SK-N-SH (cell line): ENCODE measurements at regions not wholly inside any gene's neighbourhood (a gene's known extent, or its start where the extent isn't known, plus 50 kb on each side); places are given as distances from the start of the nearest gene placed in this dataset.

ENCODE experiments used
- CTCF ChIA-PET: fragments of 300-600, 350-600 bp; formaldehyde crosslinking; extraction: SDS; loops from one replicate; lab custom pipeline; 2021; lab: Yijun Ruan, JAX
- POLR2A ChIA-PET: fragments of 350-600 bp; sonication (Branson Sonifier 250); formaldehyde crosslinking; extraction: SDS; loops from one replicate; lab custom pipeline; 2020; ENCODE audit warnings: antibody characterized with exemption, inconsistent platforms; lab: Yijun Ruan, JAX
- DNase-seq: peaks from one replicate; pipeline ENCODE4 v3.0.0; 2012
- H2AFZ ChIP-seq: fragments of 200-600 bp; sonication (generic); 2 replicates; pipeline ENCODE4 v1.8.1; 2016; ENCODE audit warnings: antibody characterized with exemption, mild to moderate bottlenecking, low read depth
- H3F3A ChIP-seq: fragments of 200-600 bp; sonication (generic); replicated peaks from 2 replicates; pipeline ENCODE3; 2016; ENCODE audit warnings: antibody characterized with exemption, mild to moderate bottlenecking; ENCODE audit not compliant: insufficient read depth
- H3K27ac ChIP-seq, 2 experiments: fragments of 200-500 bp in 1 of 2; fragments of 200-600 bp in 1 of 2; sonication (Bioruptor generic) in 1 of 2; sonication (generic), shearing (Covaris generic) in 1 of 2; 2 replicates each; pipeline versions ENCODE4 v1.5.1 to v1.6.1; 2014 to 2016; ENCODE audit warnings: low read depth in 2 of 2, inconsistent platforms in 1 of 2, low read length in 1 of 2, mild to moderate bottlenecking in 1 of 2, mixed read lengths in 1 of 2
- H3K27me3 ChIP-seq: fragments of 200-600 bp; sonication (generic), shearing (Covaris generic); 2 replicates; pipeline ENCODE4 v1.6.1; 2016; ENCODE audit warnings: mixed run types; ENCODE audit not compliant: insufficient read depth
- H3K36me3 ChIP-seq, 2 experiments: fragments of 200-500 bp in 1 of 2; fragments of 200-600 bp in 1 of 2; sonication (Bioruptor generic) in 1 of 2; sonication (generic) in 1 of 2; replicated peaks in 1 of 2; 2 replicates each; pipeline versions ENCODE3 to v1.5.1; 2014 to 2016; ENCODE audit warnings: low read length in 1 of 2, mild to moderate bottlenecking in 1 of 2; ENCODE audit not compliant: insufficient read depth in 2 of 2, control insufficient read depth in 1 of 2
- H3K4me1 ChIP-seq, 2 experiments: fragments of 200-500 bp in 1 of 2; fragments of 200-600 bp in 1 of 2; sonication (Bioruptor generic) in 1 of 2; sonication (generic), shearing (Covaris generic) in 1 of 2; 2 replicates each; pipeline versions ENCODE4 v1.5.1 to v1.6.1; 2014 to 2016; ENCODE audit warnings: low read depth in 1 of 2, low read length in 1 of 2, mixed run types in 1 of 2; ENCODE audit not compliant: insufficient read depth in 2 of 2, control insufficient read depth in 1 of 2
- H3K4me2 ChIP-seq: fragments of 200-600 bp; sonication (generic), shearing (Covaris generic); 2 replicates; pipeline ENCODE4 v1.6.1; 2017; ENCODE audit warnings: mixed run types
- H3K4me3 ChIP-seq, 2 experiments: fragments of 200-500 bp in 1 of 2; fragments of 200-600 bp in 1 of 2; sonication (Bioruptor generic) in 1 of 2; sonication (generic), shearing (Covaris generic) in 1 of 2; 2 replicates each; pipeline versions ENCODE4 v1.5.1 to v1.8.1; 2014 to 2016; ENCODE audit warnings: low read depth in 2 of 2, inconsistent platforms in 1 of 2, low read length in 1 of 2, mild to moderate bottlenecking in 1 of 2, mixed read lengths in 1 of 2, moderate library complexity in 1 of 2
- H3K79me2 ChIP-seq: fragments of 200-600 bp; sonication (generic); 2 replicates; pipeline ENCODE4 v1.8.1; 2017; ENCODE audit warnings: mild to moderate bottlenecking; ENCODE audit not compliant: insufficient read depth
- H3K9ac ChIP-seq: fragments of 200-600 bp; sonication (generic); 2 replicates; pipeline ENCODE4 v1.6.1; 2017; ENCODE audit warnings: mixed run types
- H3K9me2 ChIP-seq: fragments of 200-600 bp; sonication (generic); 2 replicates; pipeline ENCODE4 v1.6.1; 2017; ENCODE audit warnings: mixed run types
- H3K9me3 ChIP-seq: fragments of 200-600 bp; sonication (generic); 2 replicates; pipeline ENCODE4 v1.6.1; 2017; ENCODE audit warnings: mixed run types, mild to moderate bottlenecking, moderate library complexity
- H4K20me1 ChIP-seq: fragments of 200-600 bp; sonication (generic); 2 replicates; pipeline ENCODE4 v1.6.1; 2017; ENCODE audit warnings: mild to moderate bottlenecking, mixed run types; ENCODE audit not compliant: insufficient read depth
- CHD2 ChIP-seq: fragments of 150-350 bp; IDR thresholded peaks from 2 replicates; pipeline ENCODE4 v1.6.1; 2018; ENCODE audit warnings: low read length; ENCODE audit not compliant: partially characterized antibody
- EZH2phosphoT487 ChIP-seq: fragments of 200-600 bp; sonication (generic); IDR thresholded peaks from 2 replicates; pipeline ENCODE4 v1.6.1; 2017; ENCODE audit warnings: low read depth, mixed run types, mild to moderate bottlenecking, antibody characterized with exemption, moderate library complexity, borderline replicate concordance
- GABPA ChIP-seq: IDR thresholded peaks from 2 replicates; pipeline ENCODE4 v1.4.0; 2012; ENCODE audit warnings: low read depth, mild to moderate bottlenecking
- GATA2 ChIP-seq: sonication (generic); formaldehyde crosslinking; IDR thresholded peaks from 2 replicates; pipeline ENCODE4 v1.5.0; 2020; ENCODE audit warnings: mild to moderate bottlenecking, missing genetic modification reagents
- MEF2A ChIP-seq: IDR thresholded peaks from 2 replicates; pipeline ENCODE4 v1.4.0; 2012; ENCODE audit warnings: low read depth, borderline replicate concordance
- MXI1 ChIP-seq: IDR thresholded peaks from 2 replicates; pipeline ENCODE4 v1.6.1; 2012; ENCODE audit warnings: mild to moderate bottlenecking, low read depth, low read length, improper control_type of control experiment
- RCOR1 ChIP-seq: fragments of 150-350 bp; IDR thresholded peaks from 2 replicates; pipeline ENCODE4 v1.6.1; 2017; ENCODE audit warnings: antibody characterized with exemption, low read length
- RFX5 ChIP-seq: IDR thresholded peaks from 2 replicates; pipeline ENCODE4 v1.6.1; 2012; ENCODE audit warnings: mild to moderate bottlenecking, improper control_type of control experiment, low read length
- RXRA ChIP-seq: IDR thresholded peaks from 2 replicates; pipeline ENCODE4 v1.4.0; 2012; ENCODE audit warnings: low read depth, mild to moderate bottlenecking, borderline replicate concordance
- SIN3A ChIP-seq: IDR thresholded peaks from 2 replicates; pipeline ENCODE4 v1.6.1; 2012; ENCODE audit warnings: low read depth, mild to moderate bottlenecking, low read length, moderate library complexity, borderline replicate concordance
- TAF1 ChIP-seq: IDR thresholded peaks from 2 replicates; pipeline ENCODE4 v1.6.1; 2012; ENCODE audit warnings: low read depth, mild to moderate bottlenecking, low read length, moderate library complexity, borderline replicate concordance
- TCF12 ChIP-seq: IDR thresholded peaks from 2 replicates; pipeline ENCODE4 v1.4.0; 2012
- YY1 ChIP-seq: IDR thresholded peaks from 2 replicates; pipeline ENCODE4 v1.4.0; 2012; ENCODE audit warnings: low read depth, mild to moderate bottlenecking
- ZBTB33 ChIP-seq: IDR thresholded peaks from 2 replicates; pipeline ENCODE4 v1.4.0; 2012; ENCODE audit warnings: low read depth, borderline replicate concordance
- WGBS: methylation state at CpG from one replicate; pipeline ENCODE4 v1.1.6; 2017; ENCODE audit warnings: low lambda C conversion rate; 5-methylcytosine and 5-hydroxymethylcytosine counted together
- TF ChIP-seq, protein P1 (sequence below): IDR thresholded peaks from 2 replicates; pipeline ENCODE4 v1.4.0; 2012; ENCODE audit warnings: low read depth
- TF ChIP-seq, protein P2 (sequence below): IDR thresholded peaks from 2 replicates; pipeline ENCODE4; 2012

- no peak for TF ChIP-seq GABPA
- TF ChIP-seq RFX5: no peak
- no peak for TF ChIP-seq ZBTB33
- TF ChIP-seq, protein P1, sequence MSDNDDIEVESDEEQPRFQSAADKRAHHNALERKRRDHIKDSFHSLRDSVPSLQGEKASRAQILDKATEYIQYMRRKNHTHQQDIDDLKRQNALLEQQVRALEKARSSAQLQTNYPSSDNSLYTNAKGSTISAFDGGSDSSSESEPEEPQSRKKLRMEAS: no peak
- TF ChIP-seq CHD2: no peak
- no peak for TF ChIP-seq MXI1
- TF ChIP-seq TCF12: no peak
- TF ChIP-seq SIN3A: no peak
- no peak for TF ChIP-seq EZH2phosphoT487
- no peak for TF ChIP-seq YY1
- no peak for TF ChIP-seq GATA2 (CRISPR knock-in tag)
- no peak for TF ChIP-seq TAF1
- TF ChIP-seq RCOR1: no peak
- TF ChIP-seq RXRA: no peak
- TF ChIP-seq, protein P2, sequence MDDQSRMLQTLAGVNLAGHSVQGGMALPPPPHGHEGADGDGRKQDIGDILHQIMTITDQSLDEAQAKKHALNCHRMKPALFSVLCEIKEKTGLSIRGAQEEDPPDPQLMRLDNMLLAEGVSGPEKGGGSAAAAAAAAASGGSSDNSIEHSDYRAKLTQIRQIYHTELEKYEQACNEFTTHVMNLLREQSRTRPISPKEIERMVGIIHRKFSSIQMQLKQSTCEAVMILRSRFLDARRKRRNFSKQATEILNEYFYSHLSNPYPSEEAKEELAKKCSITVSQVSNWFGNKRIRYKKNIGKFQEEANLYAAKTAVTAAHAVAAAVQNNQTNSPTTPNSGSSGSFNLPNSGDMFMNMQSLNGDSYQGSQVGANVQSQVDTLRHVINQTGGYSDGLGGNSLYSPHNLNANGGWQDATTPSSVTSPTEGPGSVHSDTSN: no peak
- no peak for TF ChIP-seq MEF2A
- no peaks in the 10 kb centered on the region for H3K9me2 ChIP-seq
- no peaks in the 10 kb centered on the region for H3K9me3 ChIP-seq
- no peak overlapping the region for H3K4me3 ChIP-seq
- no peak overlapping the region for H3K27ac ChIP-seq
- peaks cover 20% of the 10 kb centered on the region; the same call in 1 of the 2 replicates for H3K27me3 ChIP-seq
- no peaks in the 10 kb centered on the region for H4K20me1 ChIP-seq
- H3K79me2 ChIP-seq: no peaks in the 10 kb centered on the region
- WGBS: 35% methylated on average over 5 of the region's 5 CpGs
- H3K4me1 ChIP-seq: peaks cover 0 to 11% of the 10 kb centered on the region in 2 experiments; a peak in 1 of 4 replicates
- CTCF ChIA-PET: interaction anchor here (1.8 kb wide), 1 partner anchor 116 kb away, joined by 7 read pairs; no protein-coding TSS in a partner anchor
- H3K4me2 ChIP-seq: no peak overlapping the region
- POLR2A ChIA-PET: no interaction called here
- H2AFZ ChIP-seq: no peak overlapping the region
- no peaks in the 10 kb centered on the region for H3K36me3 ChIP-seq
- H3K9ac ChIP-seq: no peak overlapping the region
- DNase-seq: no peak
- no peaks in the 10 kb centered on the region for H3F3A ChIP-seq
Observed at GRCh38 chr2:47651296-47651695, 80.5 kb upstream of the KCNK12 start.
